ENCODE measurements at regions not wholly inside any gene's neighbourhood (a gene's known extent, or its start where the extent isn't known, plus 50 kb on each side); places are given as distances from the start of the nearest gene placed in this dataset.
"Not testable (repeated sequence)": the region's sequence is repeated elsewhere in the genome, so short reads cannot be mapped to it uniquely, and the experiment has no call there.

DNA sequence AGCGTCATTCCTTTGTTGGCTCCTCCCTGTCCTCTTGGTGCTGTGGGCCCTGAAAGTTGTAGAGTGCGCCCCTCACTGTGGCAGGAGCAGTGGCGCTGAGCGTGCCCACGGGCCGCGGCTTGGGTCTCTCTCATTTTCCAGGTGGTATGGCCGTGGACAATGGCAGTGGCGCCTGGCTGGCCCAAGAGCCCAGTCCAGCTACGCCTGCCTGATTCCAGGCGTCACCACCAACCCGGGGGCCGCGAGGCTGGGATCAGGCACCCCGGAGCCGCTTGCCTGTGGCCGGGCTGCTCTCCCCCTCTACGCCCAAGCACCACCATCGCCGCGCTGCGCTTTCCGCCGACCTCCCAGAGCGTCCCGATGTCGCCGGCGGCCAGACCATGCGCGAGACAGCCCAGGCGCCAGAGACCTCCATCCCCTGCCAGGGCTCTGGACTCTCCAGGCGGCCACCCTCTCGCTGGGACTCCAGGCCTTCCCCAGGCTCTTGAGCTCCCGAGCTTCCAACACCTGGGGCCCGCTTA, 1610.1 kb downstream of the SPATA31A7 start:
- not testable (repeated sequence) for H4K20me1 ChIP-seq (replicated peaks in 1 of 2; ENCODE audit: control insufficient read depth in 1 of 2, insufficient read depth in 2 of 2, low read length in 2 of 2); H3K79me1 ChIP-seq (ENCODE audit: low read depth, low read length); H2BK20ac ChIP-seq (ENCODE audit: low read length); H4K91ac ChIP-seq (replicated peaks; ENCODE audit: insufficient read length, low read length); H3K36me3 ChIP-seq (ENCODE audit: control insufficient read depth in 2 of 4, insufficient read depth in 4 of 4, low read length in 3 of 4); H3K79me2 ChIP-seq (ENCODE audit: control insufficient read depth in 1 of 2, insufficient read depth in 2 of 2, low read length in 2 of 2); H3K27ac ChIP-seq (ENCODE audit: low read depth, low read length); H3K9me3 ChIP-seq (ENCODE audit: insufficient read depth in 2 of 2, low read depth in 1 of 2, low read length in 1 of 2); H2BK15ac ChIP-seq (ENCODE audit: low read length); H3K4ac ChIP-seq (replicated peaks; ENCODE audit: insufficient read length, low read depth, low read length); H3K9ac ChIP-seq (replicated peaks in 1 of 4; ENCODE audit: extremely low read depth in 1 of 4, low read depth in 3 of 4, low read length in 3 of 4); H3K23me2 ChIP-seq (ENCODE audit: low read depth, low read length); H2AK5ac ChIP-seq (ENCODE audit: low read depth, low read length); H2AFZ ChIP-seq (ENCODE audit: low read length); H3K23ac ChIP-seq (ENCODE audit: insufficient read length); H2BK120ac ChIP-seq (replicated peaks; ENCODE audit: low read depth, low read length); FAIRE-seq; H4K5ac ChIP-seq (ENCODE audit: insufficient read length, low read depth, low read length); H3K18ac ChIP-seq (ENCODE audit: extremely low read depth, low read length); H4K8ac ChIP-seq (ENCODE audit: extremely low read depth, insufficient read depth, low read length); H3K14ac ChIP-seq (ENCODE audit: insufficient read length); H2BK5ac ChIP-seq (ENCODE audit: low read depth, low read length); H3K56ac ChIP-seq (replicated peaks; ENCODE audit: insufficient read length, low read depth, low read length)
- H3K4me2 ChIP-seq (ENCODE audit: insufficient read depth in 1 of 2, low read depth in 2 of 2, low read length in 2 of 2) = peak overlapping the region; percentile 74 to 76
- H3K27me3 ChIP-seq (replicated peaks in 1 of 4; ENCODE audit: control insufficient read depth in 3 of 4, extremely low read depth in 1 of 4, insufficient read depth in 3 of 4, low read length in 3 of 4) = peaks cover 38 to 62% (median 51%) of the 10 kb centered on the region in 4 experiments
- H3K4me1 ChIP-seq (replicated peaks in 1 of 4; ENCODE audit: control insufficient read depth in 3 of 4, insufficient read depth in 4 of 4, low read length in 3 of 4) = peaks cover 0 to 16% (median 8%) of the 10 kb centered on the region in 4 experiments; a peak in 6 of 7 replicates
- CTCF ChIA-PET (ENCODE audit: partially characterized antibody) = interaction anchor here (0.8 to 1.4 kb wide), 1 partner anchor 1017 kb away, joined by 5 to 6 read pairs; no protein-coding TSS in a partner anchor
- WGBS, 2 experiments (ENCODE audit: extremely low coverage in 1 of 2, insufficient coverage in 1 of 2, insufficient read length in 1 of 2, insufficient replicate concordance in 2 of 2, low coverage in 1 of 2, low lambda C conversion rate in 2 of 2, missing lambda C conversion rate in 1 of 2) = 9% methylated on average over 34 of the region's 36 CpGs; no CpG with 5 or more reads in 1 of the 2 experiments
- peak; percentile 31 for TF ChIP-seq EZH2 (IDR thresholded peaks at IDR 0.05; ENCODE audit: low read depth, low read length, severe bottlenecking)
- TF ChIP-seq RNF2 (IDR thresholded peaks at IDR 0.05; ENCODE audit: borderline replicate concordance, low read depth, low read length, missing control alignments, poor library complexity, severe bottlenecking) = peak; percentile 10
- TF ChIP-seq SUZ12 (IDR thresholded peaks at IDR 0.05; ENCODE audit: low read length) = peak; percentile 45; the same call in 1 of the 2 replicates
- TF ChIP-seq KDM4A (IDR thresholded peaks at IDR 0.05; ENCODE audit: low read depth, low read length, severe bottlenecking) = peak; percentile 55
- peak overlapping the region; percentile 3 to 64 (median 29); a peak in 5 of 8 replicates for H3K4me3 ChIP-seq (ENCODE audit: extremely low read depth in 1 of 4, insufficient read depth in 2 of 4, low read depth in 3 of 4, low read length in 4 of 4)
- POLR2A ChIA-PET (ENCODE audit: partially characterized antibody) = interaction anchor here (1.3 to 1.7 kb wide), 2 partner anchors 1017 kb away, joined by 9 to 12 read pairs; no protein-coding TSS in a partner anchor
- H2BK12ac ChIP-seq (ENCODE audit: low read depth, low read length) = peak overlapping the region; percentile 9; the same call in 1 of the 2 replicates
- peak in 1 of 2 experiments; percentile 90 for DNase-seq (ENCODE audit: low read depth in 1 of 2, low spot score in 2 of 2)
